HUES48 (cell line): ENCODE measurements at regions not wholly inside any gene's neighbourhood (a gene's known extent, or its start where the extent isn't known, plus 50 kb on each side); places are given as distances from the start of the nearest gene placed in this dataset.
A peak's percentile ranks its signal among the peaks of the same experiment; 100 is the strongest.

Experiments used
- H3K27ac ChIP-seq: one replicate; pipeline ENCODE4 v1.7.0; 2013; ENCODE audit warnings: low read depth, low read length, inconsistent platforms
- H3K27me3 ChIP-seq: 2 replicates; pipeline ENCODE4 v1.6.1; 2013; ENCODE audit warnings: mild to moderate bottlenecking, low read length; ENCODE audit not compliant: control insufficient read depth, insufficient read depth
- H3K36me3 ChIP-seq: 2 replicates; pipeline ENCODE4 v1.6.1; 2013; ENCODE audit warnings: low read length; ENCODE audit not compliant: control insufficient read depth, insufficient read depth
- H3K4me1 ChIP-seq: 2 replicates; pipeline ENCODE4 v1.6.1; 2013; ENCODE audit warnings: mild to moderate bottlenecking, low read length; ENCODE audit not compliant: control insufficient read depth, insufficient read depth
- H3K4me3 ChIP-seq: 2 replicates; pipeline ENCODE4 v1.5.1; 2013; ENCODE audit warnings: mild to moderate bottlenecking, low read depth, low read length
- H3K9ac ChIP-seq: 2 replicates; pipeline ENCODE4 v1.6.1; 2013; ENCODE audit warnings: mild to moderate bottlenecking, low read depth, low read length, moderate library complexity
- H3K9me3 ChIP-seq: 2 replicates; pipeline ENCODE4 v1.6.1; 2013; ENCODE audit warnings: low read length; ENCODE audit not compliant: control insufficient read depth, insufficient read depth

- no peak overlapping the region for H3K27ac ChIP-seq
- no peaks in the 10 kb centered on the region for H3K4me1 ChIP-seq
- no peaks in the 10 kb centered on the region for H3K36me3 ChIP-seq
- no peaks in the 10 kb centered on the region for H3K27me3 ChIP-seq
- no peak overlapping the region for H3K4me3 ChIP-seq
- H3K9me3 ChIP-seq = no peaks in the 10 kb centered on the region
- H3K9ac ChIP-seq = no peak overlapping the region
Measured at GRCh38 chr6:114541794-114542193, 199.0 kb upstream of the HS3ST5 start.

DNA sequence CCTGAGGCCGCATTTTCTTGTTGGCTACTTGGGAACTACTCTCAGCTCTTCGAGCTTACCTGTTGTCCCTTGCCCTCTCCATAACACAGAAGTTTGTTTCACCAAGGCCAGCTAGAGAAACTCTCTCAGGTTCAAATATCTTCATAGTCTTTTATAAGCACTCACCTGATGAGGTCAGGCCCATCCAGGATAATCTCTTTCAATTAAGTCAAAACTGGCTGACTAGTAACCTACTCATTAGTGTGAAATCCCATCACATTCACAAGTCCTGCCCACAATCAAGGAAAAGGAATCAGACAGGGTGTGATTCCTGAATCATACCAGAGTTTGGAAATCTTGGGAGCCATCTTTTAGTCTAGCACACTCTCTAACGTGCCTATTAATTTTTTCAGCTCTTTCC, 195.2 kb upstream of the HS3ST5 start:
- Histone ChIP-seq H3K27ac (no peak overlapping the region), H3K9me3 (no peaks in the 10 kb centered on the region), H3K36me3 (no peaks in the 10 kb centered on the region), H3K4me3 (no peak overlapping the region), H3K9ac (no peak overlapping the region), H3K27me3 (no peaks in the 10 kb centered on the region), H3K4me1 (peaks cover 9% of the 10 kb centered on the region; the same call in 1 of the 2 replicates)

- Histone ChIP-seq H3K4me3 (no peak overlapping the region), H3K9me3 (no peaks in the 10 kb centered on the region), H3K9ac (no peak overlapping the region), H3K4me1 (peaks cover 9% of the 10 kb centered on the region; the same call in 1 of the 2 replicates), H3K36me3 (no peaks in the 10 kb centered on the region), H3K27me3 (no peaks in the 10 kb centered on the region), H3K27ac (peak overlapping the region; percentile 57)
Measured at GRCh38 chr6:114534813-114535212, 192.0 kb upstream of the HS3ST5 start.

GRCh38 chr6:114524081-114524480, 181.3 kb upstream of the HS3ST5 start:
- Histone ChIP-seq H3K27me3 (no peaks in the 10 kb centered on the region), H3K9ac (no peak overlapping the region), H3K4me3 (no peak overlapping the region), H3K36me3 (no peaks in the 10 kb centered on the region), H3K9me3 (no peaks in the 10 kb centered on the region), H3K4me1 (peaks cover 14% of the 10 kb centered on the region), H3K27ac (no peak overlapping the region)

- no peak overlapping the region for H3K9ac ChIP-seq
- H3K9me3 ChIP-seq = no peaks in the 10 kb centered on the region
- peaks cover 14% of the 10 kb centered on the region for H3K4me1 ChIP-seq
- no peaks in the 10 kb centered on the region for H3K36me3 ChIP-seq
- H3K27me3 ChIP-seq = no peaks in the 10 kb centered on the region
- H3K4me3 ChIP-seq = no peak overlapping the region
- H3K27ac ChIP-seq = no peak overlapping the region
Measured at GRCh38 chr6:114523508-114523907, 180.7 kb upstream of the HS3ST5 start.

GRCh38 chr6:114521926-114522325, 179.1 kb upstream of the HS3ST5 start:
- Histone ChIP-seq H3K27ac (no peak overlapping the region), H3K9ac (no peak overlapping the region), H3K4me3 (no peak overlapping the region), H3K36me3 (no peaks in the 10 kb centered on the region), H3K9me3 (no peaks in the 10 kb centered on the region), H3K27me3 (no peaks in the 10 kb centered on the region), H3K4me1 (peaks cover 14% of the 10 kb centered on the region)

DNA sequence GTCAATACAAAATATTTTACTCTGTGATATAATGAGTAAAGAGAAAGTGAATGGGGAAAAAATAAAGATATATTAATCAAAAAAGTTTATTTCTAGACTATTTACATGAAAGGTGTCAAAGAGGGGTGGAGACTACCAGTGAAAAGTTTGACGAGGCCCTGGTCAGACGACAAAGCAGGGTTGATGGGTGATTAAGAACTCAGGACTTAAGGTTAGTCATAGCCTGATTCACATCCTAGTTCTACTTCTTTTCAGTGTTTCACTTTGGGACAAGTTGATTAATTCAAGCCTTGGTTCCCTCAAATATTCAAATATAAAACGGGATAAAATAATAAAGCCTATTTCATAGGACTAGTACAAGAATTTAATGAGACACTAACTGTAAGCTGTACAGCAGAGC, 178.2 kb upstream of the HS3ST5 start:
- Histone ChIP-seq H3K9me3 (no peaks in the 10 kb centered on the region), H3K4me1 (peaks cover 14% of the 10 kb centered on the region), H3K36me3 (no peaks in the 10 kb centered on the region), H3K9ac (no peak overlapping the region), H3K4me3 (no peak overlapping the region), H3K27me3 (no peaks in the 10 kb centered on the region), H3K27ac (no peak overlapping the region)

DNA sequence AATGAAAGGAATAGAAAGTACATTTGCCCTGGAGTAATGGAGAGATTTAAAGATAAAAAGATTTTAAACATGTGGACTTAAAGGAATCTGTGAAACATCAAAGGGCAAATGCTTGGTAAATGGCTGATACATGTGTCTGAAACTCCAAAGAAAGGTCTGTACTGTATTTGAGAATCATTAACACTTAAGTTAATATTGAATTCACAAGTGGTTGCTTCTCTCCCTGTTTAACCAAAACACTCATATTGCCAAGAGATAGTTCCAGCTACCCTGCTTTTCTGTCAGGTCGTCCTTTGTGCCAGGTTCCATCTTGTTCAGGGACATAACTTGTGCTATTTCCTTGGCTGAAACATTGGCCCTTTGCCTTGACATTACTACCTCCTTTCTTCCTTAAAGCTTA, 171.3 kb upstream of the HS3ST5 start:
- H3K4me1 ChIP-seq = 0 out of 2 replicates have a peak, but pooled peaks cover 4% of the 10 kb centered on the region
- H3K36me3 ChIP-seq = no peaks in the 10 kb centered on the region
- H3K9me3 ChIP-seq = no peaks in the 10 kb centered on the region
- H3K27me3 ChIP-seq = no peaks in the 10 kb centered on the region
- H3K4me3 ChIP-seq = no peak overlapping the region
- H3K9ac ChIP-seq = no peak overlapping the region
- H3K27ac ChIP-seq = no peak overlapping the region

GRCh38 chr6:114471450-114471849, 128.6 kb upstream of the HS3ST5 start:
- no peak overlapping the region for H3K27ac ChIP-seq
- 0 out of 2 replicates have a peak, but pooled peaks cover 2% of the 10 kb centered on the region for H3K36me3 ChIP-seq
- no peak overlapping the region for H3K9ac ChIP-seq
- no peak overlapping the region for H3K4me3 ChIP-seq
- H3K27me3 ChIP-seq = no peaks in the 10 kb centered on the region
- no peaks in the 10 kb centered on the region for H3K9me3 ChIP-seq
- H3K4me1 ChIP-seq = 0 out of 2 replicates have a peak, but pooled peaks cover 6% of the 10 kb centered on the region

DNA sequence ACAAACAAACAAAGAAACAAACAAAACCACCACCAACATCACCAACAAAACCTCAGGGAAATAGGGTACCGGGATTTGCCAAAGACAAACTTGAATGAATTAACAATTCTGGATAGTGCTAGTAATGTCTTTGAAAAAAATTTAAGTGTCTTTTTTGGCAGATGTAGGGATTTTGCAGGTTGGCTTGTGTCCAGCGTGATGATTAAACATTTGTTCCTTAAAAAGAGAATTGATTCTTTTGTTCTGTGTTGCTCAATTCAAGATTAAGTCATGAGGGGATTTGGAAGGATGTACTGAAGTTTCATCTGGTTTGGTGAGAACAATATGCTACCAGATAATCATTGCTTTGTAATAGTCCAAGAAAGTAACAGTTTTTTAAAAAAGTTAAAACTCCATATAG, 125.1 kb upstream of the HS3ST5 start:
- H3K27ac ChIP-seq = no peak overlapping the region
- no peak overlapping the region for H3K9ac ChIP-seq

DNA sequence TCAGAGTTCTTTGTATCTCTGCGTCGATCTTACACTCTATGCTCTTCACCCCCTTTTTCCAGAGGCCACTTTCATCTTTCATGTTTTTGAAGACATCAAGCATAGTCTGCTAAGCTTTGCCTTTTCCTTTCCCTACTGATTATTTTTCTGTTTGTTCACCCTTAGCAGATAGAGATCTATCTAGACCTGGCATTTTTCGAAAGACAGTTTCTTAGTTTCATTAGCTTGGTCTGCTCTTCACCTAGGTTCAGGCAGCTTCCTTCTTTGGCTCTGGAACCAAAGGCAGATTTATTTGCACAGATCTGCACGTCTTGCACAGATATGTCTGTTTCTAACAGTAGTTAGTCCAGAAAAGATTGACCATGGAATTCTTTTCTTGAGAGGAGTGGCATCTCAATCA, 122.7 kb upstream of the HS3ST5 start:
- H3K9ac ChIP-seq = no peak overlapping the region
- H3K4me1 ChIP-seq = no peaks in the 10 kb centered on the region
- H3K36me3 ChIP-seq = no peaks in the 10 kb centered on the region
- H3K27ac ChIP-seq = no peak overlapping the region
- H3K9me3 ChIP-seq = no peaks in the 10 kb centered on the region
- no peaks in the 10 kb centered on the region for H3K27me3 ChIP-seq
- no peak overlapping the region for H3K4me3 ChIP-seq

More for the DNA sequence above, 125.1 kb upstream of the HS3ST5 start:
- no peaks in the 10 kb centered on the region for H3K27me3 ChIP-seq
- H3K9me3 ChIP-seq = no peaks in the 10 kb centered on the region
- 0 out of 2 replicates have a peak, but pooled peaks cover 2% of the 10 kb centered on the region for H3K36me3 ChIP-seq
- H3K4me1 ChIP-seq = 0 out of 2 replicates have a peak, but pooled peaks cover 6% of the 10 kb centered on the region
- no peak overlapping the region for H3K4me3 ChIP-seq
